Inflammatory macrophage (primary cell): ENCODE measurements at regions not wholly inside any gene's neighbourhood (a gene's known extent, or its start where the extent isn't known, plus 50 kb on each side); places are given as distances from the start of the nearest gene placed in this dataset.
"Not testable (repeated sequence)": the region's sequence is repeated elsewhere in the genome, so short reads cannot be mapped to it uniquely, and the experiment has no call there.

Experiments used
- DNase-seq, 2 donors: peaks; one replicate each; pipeline ENCODE4 v3.0.0-alpha.2; 2020 to 2022

DNA sequence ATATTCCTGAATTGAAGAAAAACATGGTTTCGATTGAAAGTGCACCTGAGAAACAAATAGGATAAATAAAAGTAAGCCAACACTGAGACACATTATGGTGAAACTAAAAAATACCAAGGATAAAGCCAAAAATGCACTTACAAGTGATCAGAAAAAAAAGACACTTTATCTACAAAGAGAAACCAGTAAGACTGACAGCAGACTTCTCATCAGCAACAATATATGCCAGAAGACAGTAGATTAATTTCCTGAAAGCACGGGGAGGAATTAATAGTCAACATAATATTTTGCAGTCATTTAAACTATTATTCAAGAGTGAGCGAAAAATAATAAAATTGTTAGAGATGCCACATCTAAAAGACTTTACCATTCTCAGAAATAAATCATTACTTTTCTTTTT, 172.7 kb upstream of the MAST4 start:
- no peak for DNase-seq

DNA sequence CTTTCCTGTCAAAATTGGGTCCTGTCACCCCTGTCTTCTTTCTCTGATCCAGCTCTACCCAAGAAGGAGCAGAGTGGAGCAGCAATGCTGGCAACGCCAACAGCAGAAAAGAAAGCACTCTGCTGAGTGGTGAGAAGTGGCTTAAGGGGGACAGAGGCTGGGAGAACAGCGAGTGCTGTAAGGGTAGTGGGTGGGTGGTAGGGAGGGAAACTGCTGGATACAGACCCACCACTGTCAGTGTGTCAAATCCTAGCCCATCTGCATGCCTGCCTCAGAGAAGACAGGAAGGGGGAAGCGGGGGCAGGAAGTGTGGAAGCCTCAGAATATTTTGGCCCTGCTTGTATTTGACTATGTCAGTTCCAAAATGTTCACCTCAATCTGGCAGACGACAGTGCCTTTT, 170.4 kb upstream of the MAST4 start:
- no peak for DNase-seq

DNA sequence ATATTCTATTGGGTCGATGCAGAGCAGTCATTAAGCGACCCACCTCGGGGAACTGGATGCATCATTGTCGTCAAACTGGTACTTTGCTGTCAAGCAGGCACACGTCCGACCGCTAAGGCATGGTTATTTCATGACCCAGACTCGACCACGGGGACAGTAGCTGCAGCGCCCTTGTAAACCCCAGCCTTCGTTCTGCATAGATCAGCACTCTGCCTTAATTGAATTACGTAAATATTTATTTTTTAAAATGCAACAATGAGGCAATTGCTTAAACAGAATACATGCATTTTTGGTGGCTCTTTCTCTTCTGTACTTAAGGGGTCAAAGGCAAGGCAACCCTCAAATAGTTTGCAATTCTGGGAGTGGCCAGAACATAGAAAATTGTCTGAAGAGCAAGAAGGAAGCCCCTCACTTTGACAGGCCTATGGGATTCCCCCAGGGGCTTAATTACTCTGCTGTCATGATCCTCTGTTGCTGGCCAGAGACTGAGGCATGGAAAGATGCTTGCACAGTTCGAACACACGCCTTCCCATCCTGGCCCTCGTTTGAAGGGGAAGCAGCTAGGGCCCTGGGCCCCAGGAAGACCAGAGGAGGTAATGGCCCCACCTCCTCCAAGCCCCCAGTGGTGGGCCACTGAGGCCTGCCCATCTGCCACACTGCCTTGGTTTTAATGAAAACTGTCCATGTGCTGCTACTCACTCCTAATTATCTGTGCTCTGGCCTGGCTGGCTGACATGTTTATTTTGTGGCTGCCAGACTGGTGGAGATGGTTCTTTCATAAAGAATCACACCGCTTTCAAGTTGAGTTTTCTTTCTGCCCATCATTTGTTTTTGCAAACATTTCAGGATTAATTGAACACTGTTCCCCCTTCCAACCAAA, 169.7 kb upstream of the MAST4 start:
- DNase-seq = no peak

DNA sequence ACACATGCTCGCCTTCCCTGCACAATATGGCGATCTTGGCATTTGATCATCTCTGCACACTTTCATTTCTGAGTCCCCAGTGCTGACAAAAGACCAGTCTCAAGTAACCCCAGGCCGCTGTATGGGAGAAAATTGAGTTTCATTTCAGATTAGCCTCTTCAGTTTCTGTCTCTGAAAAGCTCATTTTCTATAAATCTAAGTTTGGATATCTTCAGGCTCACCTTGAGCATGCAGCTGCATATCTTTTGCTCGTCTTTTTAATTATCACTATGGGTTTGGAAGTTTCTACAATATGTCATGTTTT, 169.1 kb upstream of the MAST4 start:
- no peak for DNase-seq

DNA sequence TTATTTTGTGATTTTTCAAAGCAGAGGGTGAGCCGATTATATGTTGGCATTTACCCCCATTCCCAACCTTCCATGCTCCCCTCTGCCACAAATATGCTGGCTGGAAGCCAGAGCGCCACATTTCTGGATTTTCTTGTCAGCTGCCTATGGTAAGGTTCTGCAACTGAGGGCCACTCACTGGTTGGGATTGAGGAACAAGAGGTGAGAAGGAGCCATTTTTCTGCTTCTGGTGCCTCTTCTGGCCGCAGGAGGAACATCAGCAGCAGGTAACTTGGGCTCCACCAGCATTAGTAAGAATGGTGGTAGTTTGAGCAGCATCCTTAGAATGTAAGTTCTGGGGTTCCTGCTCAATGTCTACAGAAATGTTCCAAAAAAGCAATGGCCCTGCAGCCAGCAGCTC, 159.5 kb upstream of the MAST4 start:
- DNase-seq = peak; percentile 15 to 44

DNA sequence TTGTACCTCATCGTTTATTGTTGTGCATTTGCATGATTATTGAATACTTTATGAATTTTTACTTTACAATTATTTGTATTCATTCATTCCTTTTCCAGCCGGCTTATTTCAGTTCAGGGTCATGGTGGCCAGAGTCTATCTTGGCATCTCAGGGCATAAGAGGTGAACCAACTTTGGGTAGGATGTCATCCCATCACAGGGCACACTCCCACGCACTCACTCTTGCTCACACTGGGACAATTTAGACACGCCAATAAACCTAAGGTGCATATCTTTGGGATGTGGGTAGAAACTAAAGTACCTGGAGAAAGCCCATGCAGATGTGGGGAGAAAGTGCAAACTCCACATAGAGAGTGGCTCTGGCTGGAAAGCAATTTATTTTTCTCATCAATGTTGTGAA, 158.1 kb upstream of the MAST4 start:
- DNase-seq = peak; percentile 42 to 68

DNA sequence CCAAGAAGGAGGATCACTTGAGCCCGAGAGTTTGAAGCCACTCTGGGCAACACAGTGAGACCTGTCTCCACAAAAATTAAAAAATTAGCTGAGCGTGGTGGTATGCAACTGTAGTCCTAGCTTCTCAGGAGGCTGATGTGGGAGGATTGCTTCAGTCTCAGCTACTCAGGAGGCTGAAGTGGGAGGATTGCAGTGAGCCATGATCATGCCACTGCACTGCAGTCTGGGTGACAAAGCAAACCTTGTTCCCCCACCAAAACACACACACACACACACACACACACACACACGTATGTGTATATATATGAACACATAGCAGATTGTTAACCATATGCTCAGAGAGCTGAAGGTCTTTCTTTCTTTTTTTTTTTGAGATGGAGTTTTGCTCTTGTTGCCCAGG, 157.5 kb upstream of the MAST4 start:
- DNase-seq = peak; percentile 85 to 94

DNA sequence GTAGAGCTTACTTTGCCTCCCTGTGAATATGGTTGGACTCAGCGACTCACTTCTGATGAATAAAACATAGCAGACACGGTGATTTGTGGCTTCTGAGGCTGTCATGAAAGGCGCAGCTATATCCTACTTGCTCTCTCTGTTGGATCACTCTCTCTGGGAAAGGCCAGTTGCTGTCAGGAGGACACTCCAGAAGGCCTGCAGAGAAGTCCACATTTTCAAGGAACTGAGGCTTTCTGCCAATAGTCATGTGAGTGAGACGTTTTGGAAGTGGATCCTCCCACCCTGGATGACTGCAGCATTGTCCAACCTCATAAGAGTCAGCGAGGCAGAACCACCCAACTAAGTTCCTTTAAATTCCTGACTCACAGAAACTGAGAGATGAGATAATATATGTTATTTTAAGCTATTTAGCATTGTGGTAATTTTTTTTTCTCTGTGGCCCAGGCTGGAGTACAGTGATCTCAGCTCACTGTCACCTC, 156.0 kb upstream of the MAST4 start:
- peak; percentile 93 to 98 for DNase-seq

DNA sequence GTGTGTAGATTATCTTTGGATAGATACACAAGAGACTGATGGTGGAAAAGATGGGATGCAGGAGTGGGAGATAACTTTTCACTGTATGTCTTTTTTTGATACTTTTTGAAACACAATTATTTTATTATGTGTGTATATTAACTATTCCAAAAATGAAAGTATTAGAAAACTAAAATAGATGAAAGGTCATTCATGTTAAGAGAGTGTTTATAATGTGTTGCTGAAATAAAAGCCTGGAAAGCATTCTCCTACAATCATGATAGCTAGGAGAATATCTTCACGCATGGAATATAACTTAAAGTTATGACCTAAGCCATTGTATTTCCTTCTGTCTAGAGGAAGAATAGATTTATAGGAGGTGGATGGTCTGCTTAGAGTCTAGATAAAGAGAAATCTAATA, 154.8 kb upstream of the MAST4 start:
- no peak for DNase-seq

DNA sequence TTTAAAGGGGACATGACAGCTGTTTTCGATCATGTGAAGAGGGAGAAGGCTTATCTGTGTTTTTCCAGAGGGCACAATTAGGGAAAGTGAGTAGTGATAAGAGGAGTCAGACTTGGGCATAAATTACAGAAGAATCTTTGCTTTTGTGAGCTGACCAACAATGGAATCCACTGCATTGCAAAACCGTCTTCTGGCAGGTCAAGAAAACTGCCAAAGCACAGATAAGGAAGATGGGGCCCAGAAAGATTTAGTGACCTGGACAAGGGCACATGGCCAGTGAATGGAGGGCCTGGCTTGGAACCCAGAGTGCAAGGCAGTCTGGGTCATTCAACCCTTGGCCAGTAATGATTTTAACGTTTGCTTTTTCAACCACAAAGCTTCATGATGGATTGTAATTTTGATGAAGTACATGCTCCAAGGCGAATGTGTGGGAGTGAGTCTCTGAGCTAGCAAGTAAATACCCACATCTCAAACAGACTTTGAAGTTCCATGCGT, 153.2 kb upstream of the MAST4 start:
- no peak for DNase-seq

- no peak for DNase-seq
These were observed 152.6 kb upstream of the MAST4 start for GRCh38 chr5:66443462-66444130.

DNA sequence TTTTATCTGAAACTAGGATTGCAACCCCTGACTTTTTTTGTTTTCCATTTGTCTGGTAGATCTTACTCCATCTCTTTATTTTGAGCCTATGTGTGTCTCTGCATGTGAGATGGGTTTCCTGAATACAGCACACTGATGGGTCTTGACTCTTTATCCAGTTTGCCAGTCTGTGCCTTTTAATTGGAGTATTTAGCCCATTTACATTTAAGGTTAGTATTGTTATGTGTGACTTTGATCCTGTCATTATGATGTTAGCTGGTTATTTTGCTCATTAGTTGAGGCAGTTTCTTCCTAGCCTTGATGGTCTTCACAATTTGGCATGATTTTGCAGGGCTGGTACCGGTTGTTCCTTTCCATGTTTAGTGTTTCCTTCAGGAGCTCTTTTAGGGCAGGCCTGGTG, 148.1 kb upstream of the MAST4 start:
- DNase-seq = not testable (repeated sequence)

- no peak for DNase-seq
These were observed 146.0 kb upstream of the MAST4 start for GRCh38 chr5:66450237-66450636.

DNA sequence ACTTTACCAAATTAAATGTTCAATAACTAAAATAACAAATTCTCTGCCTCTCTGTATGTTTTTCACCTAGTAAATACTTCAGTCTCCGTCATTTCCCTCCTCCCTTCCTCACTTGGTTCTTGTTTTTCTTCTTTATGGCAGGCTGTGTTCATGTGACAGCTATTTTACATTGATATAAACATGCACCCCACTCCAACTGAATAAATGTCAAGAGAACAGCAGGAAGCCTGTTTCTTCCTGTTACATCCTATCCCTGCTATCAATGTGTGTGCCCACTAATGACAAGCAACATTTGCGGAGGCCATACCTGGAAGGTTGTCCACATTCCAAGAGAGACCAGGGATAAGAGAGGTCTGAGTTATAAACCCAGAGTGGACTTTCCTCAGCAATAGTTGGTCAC, 145.2 kb upstream of the MAST4 start:
- DNase-seq = no peak

DNA sequence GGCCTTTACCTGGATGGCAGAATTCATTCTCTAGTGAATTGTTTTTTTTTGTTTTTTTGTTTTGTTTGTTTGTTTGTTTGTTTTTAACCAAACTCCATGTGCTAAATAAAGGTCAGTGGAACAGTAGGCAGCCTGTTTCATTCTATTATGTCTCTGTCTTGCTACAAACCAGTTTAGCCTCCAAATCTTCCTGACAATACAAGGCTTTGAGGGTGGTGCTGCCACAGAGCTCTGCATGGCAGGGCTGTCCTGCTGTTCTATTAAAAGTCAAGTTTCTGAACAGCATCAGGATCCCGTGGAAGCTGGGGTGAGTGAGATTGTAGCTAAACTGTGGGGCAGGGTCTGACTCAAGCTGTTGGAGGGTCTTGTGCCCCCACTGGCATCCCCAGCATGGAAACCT, 144.1 kb upstream of the MAST4 start:
- no peak for DNase-seq

DNA sequence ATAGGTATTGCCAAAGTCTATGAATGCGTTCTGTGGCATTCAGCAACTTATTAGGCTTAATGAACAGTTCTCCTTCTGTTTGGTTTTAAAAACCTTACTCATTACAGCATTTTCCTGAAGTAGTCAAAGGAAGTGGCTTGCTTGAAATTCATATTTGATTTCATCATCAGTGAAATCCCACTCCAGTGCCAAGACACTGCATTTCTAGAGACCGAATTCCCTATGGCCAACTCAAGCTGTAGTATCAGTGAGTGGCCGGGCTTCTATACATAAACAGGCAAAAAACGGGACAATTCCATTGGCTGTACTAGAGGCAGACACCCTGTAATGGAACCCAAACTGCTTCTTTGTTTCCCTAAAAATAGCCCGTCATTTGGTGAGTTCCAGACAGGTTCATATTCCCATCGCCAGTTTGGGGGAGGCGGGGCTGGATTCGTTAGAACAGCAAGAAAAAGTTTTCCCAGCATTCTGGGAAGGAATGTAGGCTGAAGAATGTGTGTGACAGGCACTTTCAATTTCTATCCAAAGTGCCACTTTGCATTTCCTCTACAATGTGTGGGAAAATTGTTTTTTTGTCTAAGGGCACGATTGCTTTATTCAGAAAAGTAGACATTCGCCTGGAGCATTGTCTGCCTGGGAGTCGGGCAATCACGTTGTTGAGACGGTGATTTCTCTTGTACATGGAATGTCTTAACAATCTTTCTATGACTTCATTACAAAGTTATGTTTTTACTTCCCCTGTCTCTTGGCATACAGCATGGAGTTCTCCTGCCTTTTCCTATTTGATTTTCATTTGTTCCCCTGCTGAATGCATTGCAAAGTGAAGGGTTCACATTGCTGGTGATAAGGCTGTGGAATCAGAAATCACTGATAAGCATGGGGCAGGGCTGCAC, 141.8 kb upstream of the MAST4 start:
- no peak for DNase-seq

- DNase-seq = no peak
These were observed 136.5 kb upstream of the MAST4 start for GRCh38 chr5:66459728-66460127.

DNA sequence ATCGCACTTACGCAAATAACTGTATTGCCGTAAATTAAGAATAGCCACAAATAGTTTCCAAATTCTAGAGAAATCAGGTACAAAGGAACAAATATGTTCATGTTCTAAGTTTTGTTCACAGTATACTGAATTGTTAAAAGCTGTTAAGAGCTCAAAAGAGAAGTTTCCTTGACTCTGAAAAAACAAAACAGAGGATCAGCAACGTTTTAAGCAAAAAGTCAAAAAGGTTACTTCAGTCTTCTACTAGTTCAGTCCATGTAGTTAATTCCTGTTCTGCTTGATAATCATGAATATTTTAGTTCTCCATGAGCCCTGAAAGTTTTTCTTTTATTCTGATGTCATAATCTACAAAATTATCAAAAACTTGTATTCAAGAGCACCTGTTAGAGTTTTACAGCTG, 128.6 kb upstream of the MAST4 start:
- DNase-seq = no peak

GRCh38 chr5:66469684-66470083, 126.5 kb upstream of the MAST4 start:
- no peak for DNase-seq

GRCh38 chr5:66472010-66472409, 124.2 kb upstream of the MAST4 start:
- no peak for DNase-seq

GRCh38 chr5:66475731-66476130, 120.5 kb upstream of the MAST4 start:
- DNase-seq = no peak

DNA sequence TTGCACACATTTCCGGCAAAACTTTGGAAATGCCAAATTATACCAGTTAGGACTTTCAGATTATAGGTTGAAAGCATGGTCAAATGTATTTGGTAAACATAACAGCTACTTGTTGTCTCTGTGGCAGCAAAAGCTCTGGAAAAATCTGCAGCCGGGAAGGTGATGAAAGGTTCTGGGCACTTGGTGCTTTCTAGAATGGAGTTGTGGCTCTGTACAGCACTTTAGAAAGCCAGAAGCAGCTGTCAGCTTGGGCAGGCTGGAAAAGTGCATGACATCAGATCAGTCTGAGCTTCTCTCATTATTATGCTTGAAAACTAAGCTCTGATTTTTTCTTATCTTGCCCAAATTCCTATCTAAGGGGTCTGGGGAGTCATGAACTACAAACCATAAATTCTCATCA, 118.6 kb upstream of the MAST4 start:
- no peak for DNase-seq

GRCh38 chr5:66494437-66494836, 101.8 kb upstream of the MAST4 start:
- DNase-seq = no peak
